Activated CD8-positive, alpha-beta memory T cell treated with anti-CD3 and anti-CD28 coated beads, Interleukin-2, amount 50 U/mL, for 1 hour (primary cell): ENCODE measurements at regions not wholly inside any gene's neighbourhood (a gene's known extent, or its start where the extent isn't known, plus 50 kb on each side); places are given as distances from the start of the nearest gene placed in this dataset.

Experiments
- DNase-seq: peaks from one replicate; pipeline ENCODE4 v3.0.0-alpha.2; 2020; ENCODE audit errors: extremely low read depth

GRCh38 chr10:128802062-128802461 lies 665.0 kb upstream of the MGMT start:
- DNase-seq, result no peak

GRCh38 chr10:128803790-128804189 lies 663.3 kb upstream of the MGMT start:
- DNase-seq, result no peak

GRCh38 chr10:128804411-128804810 lies 662.6 kb upstream of the MGMT start:
- no peak for DNase-seq

- DNase-seq, result no peak
These were observed 658.1 kb upstream of the MGMT start for GRCh38 chr10:128808921-128809440.

- DNase-seq, result no peak
These were observed 655.5 kb upstream of the MGMT start for GRCh38 chr10:128811511-128811910.

- DNase-seq, result no peak
These were observed 655.0 kb upstream of the MGMT start for GRCh38 chr10:128812000-128812399.

- DNase-seq, result no peak
These were observed 653.5 kb upstream of the MGMT start for GRCh38 chr10:128813574-128813973.

GRCh38 chr10:128814024-128814423 lies 653.0 kb upstream of the MGMT start:
- DNase-seq, result no peak

- DNase-seq, result no peak
These were observed 652.3 kb upstream of the MGMT start for GRCh38 chr10:128814782-128815181.

GRCh38 chr10:128816726-128817125 lies 650.3 kb upstream of the MGMT start:
- no peak for DNase-seq

GRCh38 chr10:128817636-128818035 lies 649.4 kb upstream of the MGMT start:
- no peak for DNase-seq

- no peak for DNase-seq
These were observed 646.4 kb upstream of the MGMT start for GRCh38 chr10:128820663-128821062.

GRCh38 chr10:128823201-128823600 lies 643.8 kb upstream of the MGMT start:
- DNase-seq, result no peak

GRCh38 chr10:128825626-128826025 lies 641.4 kb upstream of the MGMT start:
- DNase-seq, result no peak

GRCh38 chr10:128833671-128834070 lies 633.4 kb upstream of the MGMT start:
- no peak for DNase-seq

- no peak for DNase-seq
These were observed 631.7 kb upstream of the MGMT start for GRCh38 chr10:128835361-128835760.

GRCh38 chr10:128837478-128837877 lies 629.6 kb upstream of the MGMT start:
- DNase-seq, result no peak

GRCh38 chr10:128839134-128839533 lies 627.9 kb upstream of the MGMT start:
- no peak for DNase-seq

GRCh38 chr10:128839701-128840100 lies 627.3 kb upstream of the MGMT start:
- no peak for DNase-seq

- DNase-seq, result no peak
These were observed 623.1 kb upstream of the MGMT start for GRCh38 chr10:128843972-128844371.

GRCh38 chr10:128846927-128847326 lies 620.1 kb upstream of the MGMT start:
- DNase-seq, result no peak

GRCh38 chr10:128848810-128849209 lies 618.2 kb upstream of the MGMT start:
- no peak for DNase-seq

GRCh38 chr10:128850647-128851046 lies 616.4 kb upstream of the MGMT start:
- DNase-seq, result no peak

GRCh38 chr10:128851281-128851680 lies 615.8 kb upstream of the MGMT start:
- no peak for DNase-seq

- no peak for DNase-seq
These were observed 615.3 kb upstream of the MGMT start for GRCh38 chr10:128851726-128852125.
